Suppressor macrophage treated with lipopolysaccharide for 1 hour (primary cell): ENCODE measurements at regions not wholly inside any gene's neighbourhood (a gene's known extent, or its start where the extent isn't known, plus 50 kb on each side); places are given as distances from the start of the nearest gene placed in this dataset.

Source experiments
- DNase-seq, 3 donors: peaks; one replicate each; pipeline ENCODE4 v3.0.0-alpha.2; 2020 to 2022

- no peak for DNase-seq
Measured at GRCh38 chr5:3736926-3737325, 141.3 kb downstream of the IRX1 start.

GRCh38 chr5:3738919-3739318 lies 143.3 kb downstream of the IRX1 start:
- DNase-seq = no peak

GRCh38 chr5:3740546-3741373 lies 145.1 kb downstream of the IRX1 start:
- DNase-seq = no peak

- no peak for DNase-seq
Measured at GRCh38 chr5:3741374-3741770, 145.7 kb downstream of the IRX1 start.

GRCh38 chr5:3742750-3743149 lies 147.1 kb downstream of the IRX1 start:
- no peak for DNase-seq

GRCh38 chr5:3751846-3752245 lies 156.2 kb downstream of the IRX1 start:
- DNase-seq = no peak

- no peak for DNase-seq
Measured at GRCh38 chr5:3778000-3778550, 182.4 kb downstream of the IRX1 start.

GRCh38 chr5:3778945-3779344 lies 183.3 kb downstream of the IRX1 start:
- no peak for DNase-seq

- DNase-seq = no peak
Measured at GRCh38 chr5:3780278-3780677, 184.6 kb downstream of the IRX1 start.

GRCh38 chr5:3780907-3781306 lies 185.3 kb downstream of the IRX1 start:
- DNase-seq = no peak

GRCh38 chr5:3784854-3785253 lies 189.2 kb downstream of the IRX1 start:
- no peak for DNase-seq

GRCh38 chr5:3786165-3786564 lies 190.5 kb downstream of the IRX1 start:
- no peak for DNase-seq

- DNase-seq = no peak
Measured at GRCh38 chr5:3786891-3787430, 191.3 kb downstream of the IRX1 start.

- DNase-seq = no peak
Measured at GRCh38 chr5:3787604-3788003, 192.0 kb downstream of the IRX1 start.

GRCh38 chr5:3789519-3790193 lies 194.0 kb downstream of the IRX1 start:
- no peak for DNase-seq

GRCh38 chr5:3793162-3793561 lies 197.5 kb downstream of the IRX1 start:
- DNase-seq = no peak

- no peak for DNase-seq
Measured at GRCh38 chr5:3794611-3795010, 199.0 kb downstream of the IRX1 start.

- DNase-seq = no peak
Measured at GRCh38 chr5:3796736-3797135, 201.1 kb downstream of the IRX1 start.

GRCh38 chr5:3801967-3802366 lies 206.3 kb downstream of the IRX1 start:
- DNase-seq = no peak

GRCh38 chr5:3809455-3809854 lies 213.8 kb downstream of the IRX1 start:
- DNase-seq = no peak

- DNase-seq = no peak
Measured at GRCh38 chr5:3811116-3811515, 215.5 kb downstream of the IRX1 start.

- DNase-seq = peak; percentile 16 to 59 (median 21)
Measured at GRCh38 chr5:3818624-3819023, 223.0 kb downstream of the IRX1 start.

- DNase-seq = no peak
Measured at GRCh38 chr5:3825531-3826451, 230.2 kb downstream of the IRX1 start.
